ENCODE measurements at regions not wholly inside any gene's neighbourhood (a gene's known extent, or its start where the extent isn't known, plus 50 kb on each side); places are given as distances from the start of the nearest gene placed in this dataset.

- Histone ChIP-seq H3K9me2 (ENCODE audit: low read depth, low read length) (no peaks in the 10 kb centered on the region), H3K27ac (ENCODE audit: low read depth, low read length, poor library complexity, severe bottlenecking) (no peak overlapping the region), H4K20me1 (ENCODE audit: insufficient read depth, low read length) (no peaks in the 10 kb centered on the region), H3K79me2 (ENCODE audit: insufficient read depth, low read length) (no peaks in the 10 kb centered on the region), H3K36me3 (ENCODE audit: insufficient read depth, low read length) (no peaks in the 10 kb centered on the region), H2AFZ (ENCODE audit: low read length) (no peak overlapping the region), H3K4me1 (ENCODE audit: insufficient read depth, low read length, severe bottlenecking) (no peaks in the 10 kb centered on the region), H3K9ac (ENCODE audit: low read length) (no peak overlapping the region), H3F3A (ENCODE audit: insufficient read depth, low read length) (no peaks in the 10 kb centered on the region), H3K27me3 (ENCODE audit: insufficient read depth, low read length) (no peaks in the 10 kb centered on the region), H3K4me2 (ENCODE audit: low read length) (no peak overlapping the region), H3K4me3 (ENCODE audit: low read depth, low read length, poor library complexity, severe bottlenecking) (no peak overlapping the region), H3K9me3 (ENCODE audit: low read length) (no peaks in the 10 kb centered on the region)
- no peak for TF ChIP-seq EZH2 (IDR thresholded peaks at IDR 0.05; ENCODE audit: borderline replicate concordance, low read length)
- no peak for TF ChIP-seq CTCF (IDR thresholded peaks at IDR 0.05; ENCODE audit: low read length)
Measured at GRCh38 chr1:8261398-8261762, 56.5 kb upstream of the SLC45A1 start.

GRCh38 chr1:8259498-8260290 is 58.2 kb upstream of the SLC45A1 start:
- Histone ChIP-seq H3K9me3 (ENCODE audit: low read length) (no peaks in the 10 kb centered on the region), H3K9me2 (ENCODE audit: low read depth, low read length) (no peaks in the 10 kb centered on the region), H3K4me2 (ENCODE audit: low read length) (no peak overlapping the region), H3K36me3 (ENCODE audit: insufficient read depth, low read length) (no peaks in the 10 kb centered on the region), H3K79me2 (ENCODE audit: insufficient read depth, low read length) (no peaks in the 10 kb centered on the region), H3K9ac (ENCODE audit: low read length) (no peak overlapping the region), H3F3A (ENCODE audit: insufficient read depth, low read length) (no peaks in the 10 kb centered on the region), H4K20me1 (ENCODE audit: insufficient read depth, low read length) (no peaks in the 10 kb centered on the region), H3K4me3 (ENCODE audit: low read depth, low read length, poor library complexity, severe bottlenecking) (no peak overlapping the region), H2AFZ (ENCODE audit: low read length) (no peak overlapping the region), H3K27ac (ENCODE audit: low read depth, low read length, poor library complexity, severe bottlenecking) (no peak overlapping the region), H3K27me3 (ENCODE audit: insufficient read depth, low read length) (no peaks in the 10 kb centered on the region), H3K4me1 (ENCODE audit: insufficient read depth, low read length, severe bottlenecking) (no peaks in the 10 kb centered on the region)
- TF ChIP-seq CTCF (IDR thresholded peaks at IDR 0.05; ENCODE audit: low read length) (no peak), EZH2 (IDR thresholded peaks at IDR 0.05; ENCODE audit: borderline replicate concordance, low read length) (no peak)

GRCh38 chr1:8257621-8258020 is 60.3 kb upstream of the SLC45A1 start:
- Histone ChIP-seq H3K4me3 (ENCODE audit: low read depth, low read length, poor library complexity, severe bottlenecking) (no peak overlapping the region), H3K27me3 (ENCODE audit: insufficient read depth, low read length) (no peaks in the 10 kb centered on the region), H3F3A (ENCODE audit: insufficient read depth, low read length) (no peaks in the 10 kb centered on the region), H3K36me3 (ENCODE audit: insufficient read depth, low read length) (no peaks in the 10 kb centered on the region), H2AFZ (ENCODE audit: low read length) (no peak overlapping the region), H3K4me1 (ENCODE audit: insufficient read depth, low read length, severe bottlenecking) (no peaks in the 10 kb centered on the region), H3K4me2 (ENCODE audit: low read length) (no peak overlapping the region), H3K27ac (ENCODE audit: low read depth, low read length, poor library complexity, severe bottlenecking) (no peak overlapping the region), H3K9me2 (ENCODE audit: low read depth, low read length) (no peaks in the 10 kb centered on the region), H3K79me2 (ENCODE audit: insufficient read depth, low read length) (no peaks in the 10 kb centered on the region), H3K9ac (ENCODE audit: low read length) (no peak overlapping the region), H3K9me3 (ENCODE audit: low read length) (no peaks in the 10 kb centered on the region), H4K20me1 (ENCODE audit: insufficient read depth, low read length) (no peaks in the 10 kb centered on the region)
- TF ChIP-seq EZH2 (IDR thresholded peaks at IDR 0.05; ENCODE audit: borderline replicate concordance, low read length) (no peak), CTCF (IDR thresholded peaks at IDR 0.05; ENCODE audit: low read length) (no peak)
